GM12891 (cell line): ENCODE measurements at regions not wholly inside any gene's neighbourhood (a gene's known extent, or its start where the extent isn't known, plus 50 kb on each side); places are given as distances from the start of the nearest gene placed in this dataset.

Source experiments
- PAX5 ChIP-seq: IDR thresholded peaks from 2 replicates; pipeline ENCODE4 v1.6.1; 2011; ENCODE audit warnings: low read length, moderate library complexity, mild to moderate bottlenecking; ENCODE audit not compliant: insufficient read depth, severe bottlenecking
- POLR2A ChIP-seq: IDR thresholded peaks from 2 replicates; pipeline ENCODE4 v1.6.1; 2011; ENCODE audit warnings: low read depth, low read length, control low read depth
- POLR2AphosphoS5 ChIP-seq: IDR thresholded peaks from 2 replicates; pipeline ENCODE4 v1.6.1; 2011; ENCODE audit warnings: low read depth, low read length, control low read depth
- POU2F2 ChIP-seq: IDR thresholded peaks from 2 replicates; pipeline ENCODE4 v1.6.1; 2011; ENCODE audit warnings: low read depth, mild to moderate bottlenecking, control low read depth, low read length, moderate library complexity
- TAF1 ChIP-seq: IDR thresholded peaks from 2 replicates; pipeline ENCODE4 v1.6.1; 2011; ENCODE audit warnings: low read depth, low read length, control low read depth

DNA sequence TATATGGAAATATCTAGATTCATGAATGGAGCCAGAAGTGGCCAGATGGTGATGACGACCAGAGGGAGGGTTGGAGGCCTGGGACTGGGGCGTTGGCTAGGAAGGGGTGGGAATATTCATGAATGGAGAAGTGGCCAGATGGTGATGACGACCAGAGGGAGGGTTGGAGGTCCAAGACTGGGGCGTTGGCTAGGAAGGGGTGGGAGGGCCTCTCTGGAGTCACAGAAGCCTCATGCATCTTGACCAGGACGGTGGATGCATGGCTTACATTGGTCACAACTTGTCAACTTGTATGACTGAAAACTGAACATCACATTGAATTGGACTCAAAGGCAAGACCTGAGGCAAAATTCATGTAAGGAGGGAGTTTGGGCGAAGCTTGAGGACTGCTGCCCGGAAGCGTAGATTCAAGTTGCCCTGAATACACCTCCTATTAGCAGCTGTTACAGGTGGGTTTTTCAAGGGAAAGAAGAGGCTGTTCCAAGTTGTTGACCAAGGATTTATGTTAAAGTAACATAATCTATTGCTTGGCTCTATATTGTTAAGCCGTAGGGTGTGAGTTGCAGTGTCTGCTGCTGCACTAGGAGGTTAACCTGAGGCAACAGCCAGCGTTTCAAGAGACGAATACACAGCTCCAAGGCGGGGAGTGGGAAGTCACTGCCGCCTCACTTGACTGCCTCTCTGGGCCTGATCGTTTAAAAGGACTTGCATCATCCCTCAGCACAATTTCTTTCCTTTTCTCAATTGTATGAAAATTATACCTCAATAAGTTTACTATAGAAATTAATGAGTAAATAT is 55.1 kb upstream of the FAM20C start:
- TF ChIP-seq POLR2A (no peak), TAF1 (no peak), POLR2AphosphoS5 (no peak), POU2F2 (no peak), PAX5 (no peak)
